HG03139 (cell line): ENCODE measurements at regions not wholly inside any gene's neighbourhood (a gene's known extent, or its start where the extent isn't known, plus 50 kb on each side); places are given as distances from the start of the nearest gene placed in this dataset.

Source experiments
- ATAC-seq: cut with Tn5 transposase; IDR thresholded peaks from one replicate; pipeline ENCODE4 v1.9.1; 2021; ENCODE audit not compliant: unreplicated experiment

- ATAC-seq: no peak
Measured at GRCh38 chr2:220451438-220451837, 824.0 kb downstream of the SLC4A3 start.

GRCh38 chr2:220452561-220452960 lies 825.1 kb downstream of the SLC4A3 start:
- ATAC-seq: no peak

GRCh38 chr2:220455351-220455990 lies 828.0 kb downstream of the SLC4A3 start:
- ATAC-seq: no peak

GRCh38 chr2:220458051-220458450 lies 830.6 kb downstream of the SLC4A3 start:
- no peak for ATAC-seq

GRCh38 chr2:220460257-220460985 lies 833.0 kb downstream of the SLC4A3 start:
- ATAC-seq: no peak

- ATAC-seq: no peak
Measured at GRCh38 chr2:220463876-220464275, 836.4 kb downstream of the SLC4A3 start.

GRCh38 chr2:220465700-220466099 lies 838.3 kb downstream of the SLC4A3 start:
- no peak for ATAC-seq

GRCh38 chr2:220466251-220466691 lies 838.8 kb downstream of the SLC4A3 start:
- ATAC-seq: no peak

- no peak for ATAC-seq
Measured at GRCh38 chr2:220469201-220469600, 841.8 kb downstream of the SLC4A3 start.

GRCh38 chr2:220473611-220474010 lies 846.2 kb downstream of the SLC4A3 start:
- no peak for ATAC-seq

GRCh38 chr2:220476877-220477276 lies 849.4 kb downstream of the SLC4A3 start:
- no peak for ATAC-seq

GRCh38 chr2:220478305-220479058 lies 851.1 kb downstream of the SLC4A3 start:
- ATAC-seq: no peak

- ATAC-seq: no peak
Measured at GRCh38 chr2:220482716-220483115, 855.3 kb downstream of the SLC4A3 start.

- ATAC-seq: no peak
Measured at GRCh38 chr2:220489121-220489520, 861.7 kb downstream of the SLC4A3 start.

- ATAC-seq: no peak
Measured at GRCh38 chr2:220491670-220492069, 864.2 kb downstream of the SLC4A3 start.

GRCh38 chr2:220493871-220494525 lies 866.6 kb downstream of the SLC4A3 start:
- no peak for ATAC-seq

- no peak for ATAC-seq
Measured at GRCh38 chr2:220496513-220496912, 869.1 kb downstream of the SLC4A3 start.

- ATAC-seq: no peak
Measured at GRCh38 chr2:220499225-220499624, 871.8 kb downstream of the SLC4A3 start.

GRCh38 chr2:220502539-220502938 lies 875.1 kb downstream of the SLC4A3 start:
- ATAC-seq: no peak

- no peak for ATAC-seq
Measured at GRCh38 chr2:220503431-220503830, 876.0 kb downstream of the SLC4A3 start.

GRCh38 chr2:220504938-220505503 lies 877.6 kb downstream of the SLC4A3 start:
- no peak for ATAC-seq
